Brain microvascular endothelial cell (primary cell): ENCODE measurements at regions not wholly inside any gene's neighbourhood (a gene's known extent, or its start where the extent isn't known, plus 50 kb on each side); places are given as distances from the start of the nearest gene placed in this dataset.

ENCODE experiments used
- DNase-seq: peaks from one replicate; pipeline ENCODE4 v3.0.0-alpha.2; 2020
- H3K27ac ChIP-seq: fragments of 250-450 bp; sonication (Bioruptor Pico); 2 replicates; pipeline ENCODE4 v1.5.1; 2020; ENCODE audit warnings: mild to moderate bottlenecking, moderate library complexity
- H3K27me3 ChIP-seq: fragments of 250-450 bp; sonication (Bioruptor Pico); replicated peaks from 2 replicates; pipeline ENCODE4 v1.5.1; 2020; ENCODE audit warnings: mild to moderate bottlenecking
- H3K36me3 ChIP-seq: fragments of 250-450 bp; sonication (Bioruptor Pico); replicated peaks from 2 replicates; pipeline ENCODE4 v1.5.1; 2020; ENCODE audit warnings: mild to moderate bottlenecking
- H3K4me3 ChIP-seq: 2 replicates; pipeline ENCODE4 v1.5.1; 2011; ENCODE audit warnings: low read depth, mild to moderate bottlenecking, control low read depth, low read length, moderate library complexity
- CTCF ChIP-seq: IDR thresholded peaks from 2 replicates; pipeline ENCODE4 v1.5.1; 2011; ENCODE audit warnings: low read depth, mild to moderate bottlenecking, moderate library complexity, low read length, control low read depth, inconsistent platforms; ENCODE audit errors: missing control alignments
- in situ Hi-C: cut with HindIII; loops from 2 replicates; pipeline ENCODE4 v1.10.0; 2017; ENCODE audit warnings: low sequenced_read_pairs, low pct_ligation_motif_present

GRCh38 chr2:133651861-133652260, 83.6 kb upstream of the NCKAP5 start:
- DNase-seq, result no peak
- TF ChIP-seq CTCF, result no peak
- in situ Hi-C loops, result no loop called here

GRCh38 chr2:133652398-133652797, 84.1 kb upstream of the NCKAP5 start:
- no peaks in the 10 kb centered on the region for H3K36me3 ChIP-seq
- TF ChIP-seq CTCF, result no peak
- H3K27me3 ChIP-seq, result no peaks in the 10 kb centered on the region
- in situ Hi-C loops, result no loop called here
- no peak overlapping the region for H3K4me3 ChIP-seq
- DNase-seq, result no peak
- no peak overlapping the region for H3K27ac ChIP-seq

More at GRCh38 chr2:133651861-133652260, 83.6 kb upstream of the NCKAP5 start:
- Histone ChIP-seq H3K36me3 (no peaks in the 10 kb centered on the region), H3K27me3 (no peaks in the 10 kb centered on the region), H3K4me3 (no peak overlapping the region), H3K27ac (no peak overlapping the region)

GRCh38 chr2:133653056-133653455, 84.8 kb upstream of the NCKAP5 start:
- no peaks in the 10 kb centered on the region for H3K36me3 ChIP-seq
- H3K27me3 ChIP-seq, result no peaks in the 10 kb centered on the region
- DNase-seq, result no peak
- H3K27ac ChIP-seq, result no peak overlapping the region
- TF ChIP-seq CTCF, result no peak
- no peak overlapping the region for H3K4me3 ChIP-seq
- in situ Hi-C loops, result no loop called here

- H3K4me3 ChIP-seq, result no peak overlapping the region
- in situ Hi-C loops, result no loop called here
- H3K27ac ChIP-seq, result no peak overlapping the region
- no peaks in the 10 kb centered on the region for H3K27me3 ChIP-seq
- H3K36me3 ChIP-seq, result no peaks in the 10 kb centered on the region
- no peak for TF ChIP-seq CTCF
- DNase-seq, result no peak
These were observed 86.7 kb upstream of the NCKAP5 start for GRCh38 chr2:133654949-133655348.

- Histone ChIP-seq H3K27ac (no peak overlapping the region), H3K27me3 (no peaks in the 10 kb centered on the region), H3K4me3 (no peak overlapping the region), H3K36me3 (no peaks in the 10 kb centered on the region)
- in situ Hi-C loops, result no loop called here
- no peak for DNase-seq
- TF ChIP-seq CTCF, result no peak
These were observed 87.3 kb upstream of the NCKAP5 start for GRCh38 chr2:133655610-133656009.

GRCh38 chr2:133657591-133657990, 89.3 kb upstream of the NCKAP5 start:
- Histone ChIP-seq H3K36me3 (no peaks in the 10 kb centered on the region), H3K4me3 (no peak overlapping the region), H3K27me3 (no peaks in the 10 kb centered on the region), H3K27ac (peak overlapping the region; percentile 97)
- DNase-seq, result peak; percentile 96
- in situ Hi-C loops, result no loop called here
- no peak for TF ChIP-seq CTCF
